ENCODE measurements at regions not wholly inside any gene's neighbourhood (a gene's known extent, or its start where the extent isn't known, plus 50 kb on each side); places are given as distances from the start of the nearest gene placed in this dataset.
"Not testable (repeated sequence)": the region's sequence is repeated elsewhere in the genome, so short reads cannot be mapped to it uniquely, and the experiment has no call there.

DNA sequence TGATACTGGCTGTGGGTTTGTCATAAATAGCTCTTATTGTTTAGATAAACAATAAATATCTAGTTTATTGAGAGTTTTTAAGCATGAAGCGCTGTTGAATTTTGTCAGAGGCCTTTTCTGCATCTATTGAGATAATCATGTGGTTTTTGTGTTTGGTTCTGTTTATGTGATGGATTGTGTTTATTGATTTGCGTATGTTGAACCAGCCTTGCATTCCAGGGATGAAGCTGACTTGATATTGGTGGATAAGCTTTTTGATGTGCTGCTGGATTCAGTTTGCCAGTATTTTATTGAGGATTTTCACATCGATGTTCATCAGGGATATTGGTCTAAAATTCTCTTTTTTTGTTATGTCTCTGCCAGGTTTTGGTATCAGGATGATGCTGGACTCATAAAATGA, 231.4 kb downstream of the HS3ST3B1 start:
- TF ChIP-seq, protein P1, sequence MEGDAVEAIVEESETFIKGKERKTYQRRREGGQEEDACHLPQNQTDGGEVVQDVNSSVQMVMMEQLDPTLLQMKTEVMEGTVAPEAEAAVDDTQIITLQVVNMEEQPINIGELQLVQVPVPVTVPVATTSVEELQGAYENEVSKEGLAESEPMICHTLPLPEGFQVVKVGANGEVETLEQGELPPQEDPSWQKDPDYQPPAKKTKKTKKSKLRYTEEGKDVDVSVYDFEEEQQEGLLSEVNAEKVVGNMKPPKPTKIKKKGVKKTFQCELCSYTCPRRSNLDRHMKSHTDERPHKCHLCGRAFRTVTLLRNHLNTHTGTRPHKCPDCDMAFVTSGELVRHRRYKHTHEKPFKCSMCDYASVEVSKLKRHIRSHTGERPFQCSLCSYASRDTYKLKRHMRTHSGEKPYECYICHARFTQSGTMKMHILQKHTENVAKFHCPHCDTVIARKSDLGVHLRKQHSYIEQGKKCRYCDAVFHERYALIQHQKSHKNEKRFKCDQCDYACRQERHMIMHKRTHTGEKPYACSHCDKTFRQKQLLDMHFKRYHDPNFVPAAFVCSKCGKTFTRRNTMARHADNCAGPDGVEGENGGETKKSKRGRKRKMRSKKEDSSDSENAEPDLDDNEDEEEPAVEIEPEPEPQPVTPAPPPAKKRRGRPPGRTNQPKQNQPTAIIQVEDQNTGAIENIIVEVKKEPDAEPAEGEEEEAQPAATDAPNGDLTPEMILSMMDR (IDR thresholded peaks at IDR 0.05), result not testable (repeated sequence)
- not testable (repeated sequence) for TF ChIP-seq POLR2AphosphoS5, POLR2A (IDR thresholded peaks at IDR 0.05)

Measured in breast epithelium (tissue), 3 donors.